ENCODE measurements at regions not wholly inside any gene's neighbourhood (a gene's known extent, or its start where the extent isn't known, plus 50 kb on each side); places are given as distances from the start of the nearest gene placed in this dataset.
A peak's percentile ranks its signal among the peaks of the same experiment; 100 is the strongest.

DNA sequence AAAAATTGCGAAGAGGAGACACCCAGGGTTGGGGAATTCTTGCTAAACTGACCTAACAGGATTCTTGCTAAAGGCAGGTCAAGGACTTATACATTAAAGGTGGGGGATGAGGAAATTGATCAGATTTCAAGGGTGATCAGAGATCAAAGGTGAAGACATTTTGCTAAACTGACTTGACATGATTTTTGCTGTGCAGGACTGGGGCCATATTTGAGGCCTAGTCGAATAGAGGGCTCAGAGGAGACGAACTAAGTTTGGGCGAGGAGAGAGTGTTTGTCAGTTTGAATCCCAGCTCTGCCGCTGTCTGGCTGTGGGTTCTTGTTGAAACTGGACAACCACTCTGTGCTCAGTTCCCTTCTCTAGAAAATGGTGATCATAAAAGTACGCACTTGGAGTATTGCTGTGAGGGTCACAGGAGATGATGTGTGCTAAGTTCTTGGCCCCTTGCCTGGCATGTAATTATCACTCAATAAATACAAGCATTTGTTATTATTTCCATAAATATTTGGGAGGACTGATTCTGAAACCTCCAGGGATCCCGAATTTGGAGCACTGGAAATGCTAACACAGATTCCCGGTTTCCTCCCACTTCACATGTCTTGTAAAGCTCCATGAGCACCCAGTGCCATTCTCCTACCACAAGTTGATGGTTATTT lies 364.8 kb upstream of the PROK2 start:
- TF ChIP-seq SPI1 (IDR thresholded peaks at IDR 0.05; ENCODE audit: low read depth, low read length), result no peak
- TF ChIP-seq POLR2A (IDR thresholded peaks at IDR 0.05; ENCODE audit: low read depth, low read length), result no peak
- TF ChIP-seq TAF1 (IDR thresholded peaks at IDR 0.05; ENCODE audit: low read depth, low read length), result no peak
- no peak for TF ChIP-seq POLR2AphosphoS5 (IDR thresholded peaks at IDR 0.05; ENCODE audit: low read depth, low read length)
- no peak for TF ChIP-seq PAX5 (IDR thresholded peaks at IDR 0.05; ENCODE audit: insufficient read depth, low read length, severe bottlenecking)
- TF ChIP-seq POU2F2 (IDR thresholded peaks at IDR 0.05; ENCODE audit: low read depth, low read length), result no peak
- DNase-seq (ENCODE audit: insufficient read length, low spot score), result no peak
- no peak for FAIRE-seq

- FAIRE-seq, result no peak
- TF ChIP-seq POU2F2 (IDR thresholded peaks at IDR 0.05; ENCODE audit: low read depth, low read length) (no peak), PAX5 (IDR thresholded peaks at IDR 0.05; ENCODE audit: insufficient read depth, low read length, severe bottlenecking) (no peak), POLR2AphosphoS5 (IDR thresholded peaks at IDR 0.05; ENCODE audit: low read depth, low read length) (no peak), POLR2A (IDR thresholded peaks at IDR 0.05; ENCODE audit: low read depth, low read length) (no peak), TAF1 (IDR thresholded peaks at IDR 0.05; ENCODE audit: low read depth, low read length) (no peak), SPI1 (IDR thresholded peaks at IDR 0.05; ENCODE audit: low read depth, low read length) (no peak)
- DNase-seq (ENCODE audit: insufficient read length, low spot score), result no peak
These were observed 362.7 kb upstream of the PROK2 start for GRCh38 chr3:72147600-72147999.

- FAIRE-seq (no peak), DNase-seq (ENCODE audit: insufficient read length, low spot score) (no peak)
- TF ChIP-seq PAX5 (IDR thresholded peaks at IDR 0.05; ENCODE audit: insufficient read depth, low read length, severe bottlenecking), result no peak
- no peak for TF ChIP-seq TAF1 (IDR thresholded peaks at IDR 0.05; ENCODE audit: low read depth, low read length)
- TF ChIP-seq SPI1 (IDR thresholded peaks at IDR 0.05; ENCODE audit: low read depth, low read length), result no peak
- no peak for TF ChIP-seq POLR2AphosphoS5 (IDR thresholded peaks at IDR 0.05; ENCODE audit: low read depth, low read length)
- TF ChIP-seq POU2F2 (IDR thresholded peaks at IDR 0.05; ENCODE audit: low read depth, low read length), result no peak
- TF ChIP-seq POLR2A (IDR thresholded peaks at IDR 0.05; ENCODE audit: low read depth, low read length), result no peak
These were observed 360.8 kb upstream of the PROK2 start for GRCh38 chr3:72145506-72146380.

GRCh38 chr3:72144773-72145505 lies 360.0 kb upstream of the PROK2 start:
- DNase-seq (ENCODE audit: insufficient read length, low spot score) (no peak), FAIRE-seq (peak; percentile 59)
- TF ChIP-seq POU2F2 (IDR thresholded peaks at IDR 0.05; ENCODE audit: low read depth, low read length) (no peak), PAX5 (IDR thresholded peaks at IDR 0.05; ENCODE audit: insufficient read depth, low read length, severe bottlenecking) (no peak), SPI1 (IDR thresholded peaks at IDR 0.05; ENCODE audit: low read depth, low read length) (peak; percentile 85), POLR2A (IDR thresholded peaks at IDR 0.05; ENCODE audit: low read depth, low read length) (no peak), POLR2AphosphoS5 (IDR thresholded peaks at IDR 0.05; ENCODE audit: low read depth, low read length) (no peak), TAF1 (IDR thresholded peaks at IDR 0.05; ENCODE audit: low read depth, low read length) (no peak)

DNA sequence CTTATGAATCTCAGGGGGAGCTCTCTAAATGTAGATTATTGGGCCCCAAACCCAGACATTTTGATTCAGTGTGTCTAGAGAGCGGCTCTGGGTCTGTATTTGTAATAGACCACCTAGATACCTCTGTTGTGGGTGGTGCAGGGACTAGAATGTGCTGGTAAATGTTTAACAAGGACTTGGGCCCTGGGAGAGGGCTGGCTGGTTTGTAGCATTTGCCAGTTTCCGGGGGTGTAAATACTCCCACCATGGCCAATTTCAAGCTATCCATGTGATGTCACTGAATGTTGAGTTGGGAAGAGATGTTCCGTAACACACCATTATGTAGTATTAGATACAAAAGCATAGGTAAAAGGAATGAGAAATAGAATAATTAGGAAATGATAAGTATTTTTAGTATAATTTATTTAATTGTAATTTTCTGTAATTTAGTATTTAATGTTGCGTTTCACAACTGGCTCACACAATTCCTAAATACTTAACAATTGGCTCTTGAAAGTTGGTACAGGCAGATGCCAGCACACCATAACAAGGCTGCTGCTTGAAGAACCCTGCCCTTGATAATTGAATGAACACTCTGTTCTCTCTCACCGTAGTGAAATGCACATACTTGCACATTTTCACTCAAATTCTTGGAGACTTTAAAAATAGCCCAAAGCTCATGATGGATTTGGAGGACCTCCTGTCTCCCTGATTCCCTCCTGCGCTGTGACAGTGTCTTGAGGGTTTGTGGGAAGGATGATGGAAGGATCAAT lies 359.2 kb upstream of the PROK2 start:
- DNase-seq (ENCODE audit: insufficient read length, low spot score), result no peak
- TF ChIP-seq PAX5 (IDR thresholded peaks at IDR 0.05; ENCODE audit: insufficient read depth, low read length, severe bottlenecking), result no peak
- no peak for TF ChIP-seq TAF1 (IDR thresholded peaks at IDR 0.05; ENCODE audit: low read depth, low read length)
- no peak for TF ChIP-seq POU2F2 (IDR thresholded peaks at IDR 0.05; ENCODE audit: low read depth, low read length)
- TF ChIP-seq SPI1 (IDR thresholded peaks at IDR 0.05; ENCODE audit: low read depth, low read length), result no peak
- no peak for TF ChIP-seq POLR2A (IDR thresholded peaks at IDR 0.05; ENCODE audit: low read depth, low read length)
- no peak for TF ChIP-seq POLR2AphosphoS5 (IDR thresholded peaks at IDR 0.05; ENCODE audit: low read depth, low read length)
- FAIRE-seq, result no peak

DNA sequence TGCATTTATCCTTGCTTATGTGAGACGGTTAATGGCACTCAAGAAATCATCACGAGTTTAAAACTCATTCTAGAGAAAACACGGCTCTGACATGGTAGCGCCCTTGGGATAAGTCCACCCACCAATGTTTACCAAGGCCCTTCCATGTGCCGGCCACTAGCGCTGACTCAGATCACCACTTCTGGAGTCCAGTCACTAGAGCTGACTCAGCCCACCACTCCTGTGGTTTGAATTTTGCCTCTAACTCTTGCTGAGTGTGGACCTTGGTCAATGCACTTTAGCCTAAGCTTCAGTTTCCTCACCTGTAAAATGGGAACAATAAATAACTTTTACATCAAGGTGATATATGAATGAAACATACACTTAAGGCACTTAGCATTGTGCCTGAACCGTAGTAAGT lies 358.4 kb upstream of the PROK2 start:
- no peak for DNase-seq (ENCODE audit: insufficient read length, low spot score)
- TF ChIP-seq POU2F2 (IDR thresholded peaks at IDR 0.05; ENCODE audit: low read depth, low read length) (no peak), POLR2AphosphoS5 (IDR thresholded peaks at IDR 0.05; ENCODE audit: low read depth, low read length) (no peak), POLR2A (IDR thresholded peaks at IDR 0.05; ENCODE audit: low read depth, low read length) (no peak), PAX5 (IDR thresholded peaks at IDR 0.05; ENCODE audit: insufficient read depth, low read length, severe bottlenecking) (no peak), SPI1 (IDR thresholded peaks at IDR 0.05; ENCODE audit: low read depth, low read length) (no peak)
- peak; percentile 16 for FAIRE-seq

- TF ChIP-seq TAF1 (IDR thresholded peaks at IDR 0.05; ENCODE audit: low read depth, low read length) (no peak), PAX5 (IDR thresholded peaks at IDR 0.05; ENCODE audit: insufficient read depth, low read length, severe bottlenecking) (no peak), SPI1 (IDR thresholded peaks at IDR 0.05; ENCODE audit: low read depth, low read length) (no peak), POU2F2 (IDR thresholded peaks at IDR 0.05; ENCODE audit: low read depth, low read length) (no peak), POLR2A (IDR thresholded peaks at IDR 0.05; ENCODE audit: low read depth, low read length) (no peak), POLR2AphosphoS5 (IDR thresholded peaks at IDR 0.05; ENCODE audit: low read depth, low read length) (no peak)
- no peak for FAIRE-seq
- no peak for DNase-seq (ENCODE audit: insufficient read length, low spot score)
These were observed 357.1 kb upstream of the PROK2 start for GRCh38 chr3:72142028-72142427.

GRCh38 chr3:72141264-72141663 lies 356.3 kb upstream of the PROK2 start:
- TF ChIP-seq TAF1 (IDR thresholded peaks at IDR 0.05; ENCODE audit: low read depth, low read length) (no peak), POLR2AphosphoS5 (IDR thresholded peaks at IDR 0.05; ENCODE audit: low read depth, low read length) (no peak), POLR2A (IDR thresholded peaks at IDR 0.05; ENCODE audit: low read depth, low read length) (no peak), POU2F2 (IDR thresholded peaks at IDR 0.05; ENCODE audit: low read depth, low read length) (no peak), SPI1 (IDR thresholded peaks at IDR 0.05; ENCODE audit: low read depth, low read length) (peak; percentile 27; the same call in 1 of the 2 replicates)

More at GRCh38 chr3:72141264-72141663, 356.3 kb upstream of the PROK2 start:
- no peak for DNase-seq (ENCODE audit: insufficient read length, low spot score)
- FAIRE-seq, result no peak

Measured in GM12891 (cell line).